ENCODE measurements at regions not wholly inside any gene's neighbourhood (a gene's known extent, or its start where the extent isn't known, plus 50 kb on each side); places are given as distances from the start of the nearest gene placed in this dataset.
"Not testable (repeated sequence)": the region's sequence is repeated elsewhere in the genome, so short reads cannot be mapped to it uniquely, and the experiment has no call there.

DNA sequence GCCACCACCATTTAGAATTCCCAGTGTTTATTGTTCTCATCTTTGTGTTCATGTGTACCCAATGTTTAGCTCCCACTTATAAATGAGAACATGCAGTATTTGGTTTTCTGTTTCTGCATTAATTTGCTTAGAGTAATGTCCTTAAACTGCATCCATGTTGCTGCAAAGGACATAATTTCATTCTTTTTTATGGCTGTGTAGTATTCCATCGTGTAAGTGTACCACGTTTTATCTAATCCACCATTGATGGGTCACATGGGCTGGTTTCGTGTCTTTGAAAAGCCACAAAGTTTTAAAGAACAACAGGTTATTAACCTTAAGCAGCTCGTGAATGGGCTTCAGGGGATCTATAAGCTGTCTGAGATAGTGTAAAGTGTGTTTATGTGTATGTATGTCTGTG lies 125.2 kb upstream of the CDIN1 start:
- H4K20me1 ChIP-seq (ENCODE audit: insufficient read depth, low read length); DNase-seq (ENCODE audit: low spot score); H3K27ac ChIP-seq (ENCODE audit: extremely low read length, insufficient read depth, low read length); H3K9ac ChIP-seq (ENCODE audit: insufficient read depth, low read depth, low read length); H3K36me3 ChIP-seq (replicated peaks in 1 of 2; ENCODE audit: control insufficient read depth in 1 of 2, insufficient read depth in 2 of 2, low read length in 2 of 2); H3K4me3 ChIP-seq (replicated peaks in 1 of 3; ENCODE audit: insufficient read depth in 1 of 3, low read depth in 2 of 3, low read length in 3 of 3); BruUV-seq (replicated peaks); FAIRE-seq; H3K4me1 ChIP-seq (ENCODE audit: insufficient read depth, low read length); POLR2A ChIA-PET; H3K27me3 ChIP-seq (ENCODE audit: control insufficient read depth in 1 of 2, insufficient read depth in 2 of 2, low read length in 2 of 2); H3K4me2 ChIP-seq (ENCODE audit: low read depth, low read length); H2AFZ ChIP-seq (ENCODE audit: low read length); in situ Hi-C loops (cut with HindIII; ENCODE audit: extremely low pct_ligation_motif_present, low pct_unique_long_range_greater_than_20kb); H3K9me3 ChIP-seq (ENCODE audit: low read length); ATAC-seq; CTCF ChIA-PET (ENCODE audit: low intra/inter-chr PET ratio, low total read pairs); H3K79me2 ChIP-seq (ENCODE audit: insufficient read depth, low read length): not testable (repeated sequence)
- intact Hi-C loops (cut with micrococcal nuclease; ENCODE audit: unreplicated experiment): loop anchor here (2.0 kb wide), 1 partner anchor 71 kb away; no protein-coding TSS in a partner anchor
- WGBS (ENCODE audit: low lambda C conversion rate): 2% methylated on average over 4 of the region's 4 CpGs

DNA sequence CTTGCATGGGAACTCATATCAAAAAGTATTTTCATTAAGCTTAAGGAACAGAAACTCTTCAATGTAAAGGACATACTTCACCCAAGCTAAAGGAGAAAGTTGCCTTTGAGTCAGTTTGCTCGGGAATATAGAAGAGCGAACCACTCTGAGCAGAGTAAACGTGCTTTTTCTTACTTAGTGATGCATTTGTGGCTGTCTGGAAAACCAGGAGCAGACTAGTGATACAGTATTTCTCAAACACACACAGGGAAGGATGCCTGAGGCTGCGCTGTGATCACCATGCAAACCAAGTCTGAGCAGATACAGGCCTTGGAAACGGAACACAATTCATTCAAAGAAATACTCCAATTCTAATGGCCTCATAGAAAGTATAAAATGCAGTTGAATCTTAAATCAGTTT lies 121.0 kb upstream of the CDIN1 start:
- Histone ChIP-seq H3K4me1 (ENCODE audit: insufficient read depth, low read length) (no peaks in the 10 kb centered on the region), H3K9me3 (ENCODE audit: low read length) (no peaks in the 10 kb centered on the region), H3K4me2 (ENCODE audit: low read depth, low read length) (no peak overlapping the region), H3K4me3 (replicated peaks in 1 of 3; ENCODE audit: insufficient read depth in 1 of 3, low read depth in 2 of 3, low read length in 3 of 3) (no peak overlapping the region), H3K27me3 (ENCODE audit: control insufficient read depth in 1 of 2, insufficient read depth in 2 of 2, low read length in 2 of 2) (no peaks in the 10 kb centered on the region), H3K9ac (ENCODE audit: insufficient read depth, low read depth, low read length) (no peak overlapping the region), H4K20me1 (ENCODE audit: insufficient read depth, low read length) (no peaks in the 10 kb centered on the region), H3K36me3 (replicated peaks in 1 of 2; ENCODE audit: control insufficient read depth in 1 of 2, insufficient read depth in 2 of 2, low read length in 2 of 2) (no peaks in the 10 kb centered on the region), H3K27ac (ENCODE audit: extremely low read length, insufficient read depth, low read length) (no peak overlapping the region), H2AFZ (ENCODE audit: low read length) (no peak overlapping the region), H3K79me2 (ENCODE audit: insufficient read depth, low read length) (no peaks in the 10 kb centered on the region)
- TF ChIP-seq, protein P1, sequence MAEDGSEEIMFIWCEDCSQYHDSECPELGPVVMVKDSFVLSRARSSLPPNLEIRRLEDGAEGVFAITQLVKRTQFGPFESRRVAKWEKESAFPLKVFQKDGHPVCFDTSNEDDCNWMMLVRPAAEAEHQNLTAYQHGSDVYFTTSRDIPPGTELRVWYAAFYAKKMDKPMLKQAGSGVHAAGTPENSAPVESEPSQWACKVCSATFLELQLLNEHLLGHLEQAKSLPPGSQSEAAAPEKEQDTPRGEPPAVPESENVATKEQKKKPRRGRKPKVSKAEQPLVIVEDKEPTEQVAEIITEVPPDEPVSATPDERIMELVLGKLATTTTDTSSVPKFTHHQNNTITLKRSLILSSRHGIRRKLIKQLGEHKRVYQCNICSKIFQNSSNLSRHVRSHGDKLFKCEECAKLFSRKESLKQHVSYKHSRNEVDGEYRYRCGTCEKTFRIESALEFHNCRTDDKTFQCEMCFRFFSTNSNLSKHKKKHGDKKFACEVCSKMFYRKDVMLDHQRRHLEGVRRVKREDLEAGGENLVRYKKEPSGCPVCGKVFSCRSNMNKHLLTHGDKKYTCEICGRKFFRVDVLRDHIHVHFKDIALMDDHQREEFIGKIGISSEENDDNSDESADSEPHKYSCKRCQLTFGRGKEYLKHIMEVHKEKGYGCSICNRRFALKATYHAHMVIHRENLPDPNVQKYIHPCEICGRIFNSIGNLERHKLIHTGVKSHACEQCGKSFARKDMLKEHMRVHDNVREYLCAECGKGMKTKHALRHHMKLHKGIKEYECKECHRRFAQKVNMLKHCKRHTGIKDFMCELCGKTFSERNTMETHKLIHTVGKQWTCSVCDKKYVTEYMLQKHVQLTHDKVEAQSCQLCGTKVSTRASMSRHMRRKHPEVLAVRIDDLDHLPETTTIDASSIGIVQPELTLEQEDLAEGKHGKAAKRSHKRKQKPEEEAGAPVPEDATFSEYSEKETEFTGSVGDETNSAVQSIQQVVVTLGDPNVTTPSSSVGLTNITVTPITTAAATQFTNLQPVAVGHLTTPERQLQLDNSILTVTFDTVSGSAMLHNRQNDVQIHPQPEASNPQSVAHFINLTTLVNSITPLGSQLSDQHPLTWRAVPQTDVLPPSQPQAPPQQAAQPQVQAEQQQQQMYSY (CRISPR knock-in tag; IDR thresholded peaks at IDR 0.05): peak; percentile 81
- no peak for TF ChIP-seq ZNF709 (CRISPR knock-in tag; IDR thresholded peaks at IDR 0.05)
- TF ChIP-seq, protein P2, sequence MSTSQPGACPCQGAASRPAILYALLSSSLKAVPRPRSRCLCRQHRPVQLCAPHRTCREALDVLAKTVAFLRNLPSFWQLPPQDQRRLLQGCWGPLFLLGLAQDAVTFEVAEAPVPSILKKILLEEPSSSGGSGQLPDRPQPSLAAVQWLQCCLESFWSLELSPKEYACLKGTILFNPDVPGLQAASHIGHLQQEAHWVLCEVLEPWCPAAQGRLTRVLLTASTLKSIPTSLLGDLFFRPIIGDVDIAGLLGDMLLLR (CRISPR knock-in tag; IDR thresholded peaks at IDR 0.05): no peak
- TF ChIP-seq, protein P3, sequence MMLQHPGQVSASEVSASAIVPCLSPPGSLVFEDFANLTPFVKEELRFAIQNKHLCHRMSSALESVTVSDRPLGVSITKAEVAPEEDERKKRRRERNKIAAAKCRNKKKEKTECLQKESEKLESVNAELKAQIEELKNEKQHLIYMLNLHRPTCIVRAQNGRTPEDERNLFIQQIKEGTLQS (CRISPR knock-in tag; IDR thresholded peaks at IDR 0.05): no peak
- WGBS (ENCODE audit: low lambda C conversion rate): 1% methylated on average over 5 of the region's 5 CpGs
- ChIA-PET POLR2A (no interaction called here), CTCF (ENCODE audit: low intra/inter-chr PET ratio, low total read pairs) (no interaction called here)
- ATAC-seq: no peak
- intact Hi-C loops (cut with micrococcal nuclease; ENCODE audit: unreplicated experiment): no loop called here
- no peak for FAIRE-seq
- no peak for DNase-seq (ENCODE audit: low spot score)
- in situ Hi-C loops (cut with HindIII; ENCODE audit: extremely low pct_ligation_motif_present, low pct_unique_long_range_greater_than_20kb): no loop called here
- BruUV-seq (replicated peaks): no TSS peak

All from HepG2 (cell line).